ENCODE measurements at regions not wholly inside any gene's neighbourhood (a gene's known extent, or its start where the extent isn't known, plus 50 kb on each side); places are given as distances from the start of the nearest gene placed in this dataset.

GRCh38 chr11:45546366-45546765, 119.1 kb downstream of the CHST1 start:
- TF ChIP-seq CTCF (conservative IDR thresholded peaks at IDR 0.05; ENCODE audit: low read depth, low read length) (no peak), RAD21 (IDR thresholded peaks at IDR 0.05; ENCODE audit: low read length) (no peak)

Data from IMR-90 (cell line).